Glutamatergic neuron (in vitro differentiated cells): ENCODE measurements at regions not wholly inside any gene's neighbourhood (a gene's known extent, or its start where the extent isn't known, plus 50 kb on each side); places are given as distances from the start of the nearest gene placed in this dataset.

ENCODE experiments used
- DNase-seq: peaks from one replicate; pipeline ENCODE4 v3.0.0; 2022
- H3K27ac Mint-ChIP-seq: one replicate; pipeline ENCODE4 v1.8.0; 2020; ENCODE audit warnings: mild to moderate bottlenecking, mixed read lengths, inconsistent platforms; ENCODE audit not compliant: unreplicated experiment
- H3K27me3 Mint-ChIP-seq: one replicate; pipeline ENCODE4 v1.8.0; 2020; ENCODE audit warnings: mild to moderate bottlenecking, moderate library complexity, mixed read lengths, inconsistent platforms; ENCODE audit not compliant: unreplicated experiment
- H3K36me3 Mint-ChIP-seq: one replicate; pipeline ENCODE4 v1.8.0; 2020; ENCODE audit warnings: mild to moderate bottlenecking, mixed read lengths, inconsistent platforms; ENCODE audit not compliant: unreplicated experiment
- H3K4me1 Mint-ChIP-seq: one replicate; pipeline ENCODE4 v1.8.0; 2020; ENCODE audit warnings: mild to moderate bottlenecking, low read depth, mixed read lengths, inconsistent platforms; ENCODE audit not compliant: unreplicated experiment
- H3K4me3 Mint-ChIP-seq: one replicate; pipeline ENCODE4 v1.8.0; 2020; ENCODE audit warnings: mild to moderate bottlenecking, mixed read lengths, inconsistent platforms; ENCODE audit not compliant: unreplicated experiment
- H3K9me3 Mint-ChIP-seq: one replicate; pipeline ENCODE4 v1.8.0; 2020; ENCODE audit warnings: mild to moderate bottlenecking, moderate library complexity, mixed read lengths, inconsistent platforms; ENCODE audit not compliant: unreplicated experiment
- CTCF ChIP-seq: fragments of 200-600 bp; sonication (generic); IDR thresholded peaks from one replicate; pipeline ENCODE4 v1.5.0; 2021; ENCODE audit not compliant: partially characterized antibody, unreplicated experiment

- no peak overlapping the region for H3K4me3 Mint-ChIP-seq
- DNase-seq = peak; percentile 31
- peaks cover 8% of the 10 kb centered on the region for H3K9me3 Mint-ChIP-seq
- no peak for TF ChIP-seq CTCF
- H3K36me3 Mint-ChIP-seq = peaks cover 6% of the 10 kb centered on the region
- H3K4me1 Mint-ChIP-seq = peaks cover 6% of the 10 kb centered on the region
- peaks cover 11% of the 10 kb centered on the region for H3K27me3 Mint-ChIP-seq
- no peak overlapping the region for H3K27ac Mint-ChIP-seq
Measured at GRCh38 chr12:132392389-132393244, 63.2 kb upstream of the GALNT9 start.

GRCh38 chr12:132391326-132392041 is 62.1 kb upstream of the GALNT9 start:
- no peak for TF ChIP-seq CTCF
- peak; percentile 38 for DNase-seq
- Mint-ChIP-seq H3K4me3 (no peak overlapping the region), H3K27me3 (peaks cover 13% of the 10 kb centered on the region), H3K4me1 (peaks cover 5% of the 10 kb centered on the region), H3K27ac (no peak overlapping the region), H3K36me3 (peaks cover 6% of the 10 kb centered on the region), H3K9me3 (peaks cover 8% of the 10 kb centered on the region)

GRCh38 chr12:132390287-132391076 is 61.1 kb upstream of the GALNT9 start:
- Mint-ChIP-seq H3K36me3 (peaks cover 6% of the 10 kb centered on the region), H3K27ac (no peak overlapping the region), H3K27me3 (peaks cover 14% of the 10 kb centered on the region)

GRCh38 chr12:132389526-132390286 is 60.3 kb upstream of the GALNT9 start:
- no peak for DNase-seq
- H3K36me3 Mint-ChIP-seq = peaks cover 6% of the 10 kb centered on the region
- peaks cover 3% of the 10 kb centered on the region for H3K4me1 Mint-ChIP-seq
- no peak overlapping the region for H3K4me3 Mint-ChIP-seq
- TF ChIP-seq CTCF = no peak
- peaks cover 11% of the 10 kb centered on the region for H3K9me3 Mint-ChIP-seq
- no peak overlapping the region for H3K27ac Mint-ChIP-seq
- peaks cover 16% of the 10 kb centered on the region for H3K27me3 Mint-ChIP-seq

More at GRCh38 chr12:132390287-132391076, 61.1 kb upstream of the GALNT9 start:
- Mint-ChIP-seq H3K4me1 (peaks cover 3% of the 10 kb centered on the region), H3K9me3 (peaks cover 8% of the 10 kb centered on the region), H3K4me3 (no peak overlapping the region)
- DNase-seq = no peak
- TF ChIP-seq CTCF = no peak
